ENCODE measurements at regions not wholly inside any gene's neighbourhood (a gene's known extent, or its start where the extent isn't known, plus 50 kb on each side); places are given as distances from the start of the nearest gene placed in this dataset.

DNA sequence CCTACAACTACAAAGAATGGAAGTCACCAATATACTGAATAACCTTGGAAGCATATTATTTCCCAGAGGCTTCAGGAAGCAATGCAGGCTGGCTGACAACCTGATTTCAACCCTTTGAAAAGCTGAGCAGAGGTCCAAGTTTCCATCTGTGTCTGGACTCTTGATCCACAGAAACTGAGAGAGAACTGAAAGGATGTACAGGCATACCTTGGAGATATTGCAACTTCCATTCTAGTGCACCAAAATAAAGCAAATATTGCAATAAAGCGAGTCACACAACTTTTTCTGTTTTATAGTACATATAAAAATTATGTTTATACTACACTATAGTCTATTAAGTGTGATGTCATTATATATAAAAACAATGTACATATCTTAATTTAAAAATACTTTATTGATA lies 85.3 kb downstream of the TYW3 start:
- H3K27ac ChIP-seq (ENCODE audit: low read length) = no peak overlapping the region
- no peaks in the 10 kb centered on the region for H3K4me1 ChIP-seq (ENCODE audit: control insufficient read depth in 1 of 2, insufficient read depth in 2 of 2, low read length in 2 of 2)
- H3K27me3 ChIP-seq (ENCODE audit: low read depth, low read length) = no peaks in the 10 kb centered on the region
- H3K4me3 ChIP-seq (ENCODE audit: low read depth in 1 of 2, low read length in 2 of 2) = no peak overlapping the region
- no peaks in the 10 kb centered on the region for H3K36me3 ChIP-seq (ENCODE audit: control insufficient read depth in 1 of 2, insufficient read depth in 2 of 2, low read length in 2 of 2)
- no peaks in the 10 kb centered on the region for H3K9me3 ChIP-seq (ENCODE audit: control insufficient read depth in 1 of 2, low read length in 2 of 2)

DNA sequence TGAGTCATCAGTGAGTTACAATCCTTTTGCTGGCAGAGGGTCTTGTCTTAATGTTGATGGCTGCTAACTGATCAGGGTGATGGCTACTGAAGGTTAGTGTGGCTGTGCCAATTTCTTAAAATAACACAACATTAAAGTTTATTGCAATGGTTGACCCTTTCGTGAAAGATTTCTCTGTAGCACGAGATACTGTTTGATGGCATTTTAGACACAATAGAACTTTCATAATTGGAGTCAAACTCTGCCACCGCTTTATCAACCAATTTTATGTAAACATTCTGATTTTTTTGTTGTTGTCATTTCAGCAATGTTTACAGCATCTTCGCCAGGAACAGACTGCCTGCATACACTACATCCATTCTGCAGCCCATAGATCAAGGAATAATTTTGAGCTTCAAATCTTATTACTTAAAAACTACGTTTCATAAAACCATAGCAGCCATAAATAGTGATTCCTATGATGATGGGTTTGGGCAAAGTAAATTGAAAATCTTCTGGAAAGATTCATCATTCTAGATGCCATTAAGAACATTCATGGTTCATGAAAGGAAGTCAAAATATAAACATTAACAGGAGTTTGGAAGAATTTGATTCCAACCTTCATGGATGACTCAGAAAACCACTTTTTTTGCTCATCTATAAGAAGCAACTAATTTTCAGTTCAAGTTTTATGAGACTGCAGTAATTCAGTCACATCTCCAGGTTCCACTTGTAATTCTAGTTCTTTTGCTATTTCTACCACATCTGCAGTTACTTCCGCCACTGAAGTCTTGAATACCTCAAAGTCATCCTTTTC lies 85.9 kb downstream of the TYW3 start:
- Histone ChIP-seq H3K27me3 (ENCODE audit: low read depth, low read length) (no peaks in the 10 kb centered on the region), H3K9me3 (ENCODE audit: control insufficient read depth in 1 of 2, low read length in 2 of 2) (no peaks in the 10 kb centered on the region), H3K4me1 (ENCODE audit: control insufficient read depth in 1 of 2, insufficient read depth in 2 of 2, low read length in 2 of 2) (no peaks in the 10 kb centered on the region), H3K36me3 (ENCODE audit: control insufficient read depth in 1 of 2, insufficient read depth in 2 of 2, low read length in 2 of 2) (no peaks in the 10 kb centered on the region), H3K4me3 (ENCODE audit: low read depth in 1 of 2, low read length in 2 of 2) (no peak overlapping the region), H3K27ac (ENCODE audit: low read length) (no peak overlapping the region)

DNA sequence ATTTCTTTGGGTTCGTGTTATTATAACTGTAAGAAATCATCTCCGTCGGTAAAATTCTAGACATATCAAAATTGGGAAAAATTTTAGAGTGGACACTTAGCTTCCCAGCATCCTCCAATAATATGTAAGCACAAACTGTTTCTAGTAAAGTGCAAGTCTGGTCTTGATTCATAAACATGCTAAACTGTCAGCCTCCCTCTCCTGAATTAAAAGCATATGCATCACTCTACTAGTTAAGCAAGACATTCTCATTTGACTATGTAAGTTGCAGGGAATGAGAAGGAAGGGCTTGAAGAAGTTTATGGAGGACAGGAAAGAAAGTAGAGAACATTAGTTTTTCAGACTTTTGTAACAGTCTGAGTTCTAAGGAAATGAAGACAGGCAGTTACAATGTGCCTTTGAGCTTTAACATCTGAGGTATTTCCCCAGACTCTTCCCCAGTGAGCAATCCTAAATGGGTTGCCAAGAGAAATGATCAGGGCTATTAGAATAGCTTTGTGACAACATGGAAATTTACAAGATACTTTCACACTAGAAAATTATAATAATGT lies 90.0 kb downstream of the TYW3 start:
- no peaks in the 10 kb centered on the region for H3K4me1 ChIP-seq (ENCODE audit: control insufficient read depth in 1 of 2, insufficient read depth in 2 of 2, low read length in 2 of 2)
- no peaks in the 10 kb centered on the region for H3K36me3 ChIP-seq (ENCODE audit: control insufficient read depth in 1 of 2, insufficient read depth in 2 of 2, low read length in 2 of 2)
- no peaks in the 10 kb centered on the region for H3K27me3 ChIP-seq (ENCODE audit: low read depth, low read length)
- no peaks in the 10 kb centered on the region for H3K9me3 ChIP-seq (ENCODE audit: control insufficient read depth in 1 of 2, low read length in 2 of 2)
- H3K27ac ChIP-seq (ENCODE audit: low read length) = no peak overlapping the region
- H3K4me3 ChIP-seq (ENCODE audit: low read depth in 1 of 2, low read length in 2 of 2) = no peak overlapping the region

DNA sequence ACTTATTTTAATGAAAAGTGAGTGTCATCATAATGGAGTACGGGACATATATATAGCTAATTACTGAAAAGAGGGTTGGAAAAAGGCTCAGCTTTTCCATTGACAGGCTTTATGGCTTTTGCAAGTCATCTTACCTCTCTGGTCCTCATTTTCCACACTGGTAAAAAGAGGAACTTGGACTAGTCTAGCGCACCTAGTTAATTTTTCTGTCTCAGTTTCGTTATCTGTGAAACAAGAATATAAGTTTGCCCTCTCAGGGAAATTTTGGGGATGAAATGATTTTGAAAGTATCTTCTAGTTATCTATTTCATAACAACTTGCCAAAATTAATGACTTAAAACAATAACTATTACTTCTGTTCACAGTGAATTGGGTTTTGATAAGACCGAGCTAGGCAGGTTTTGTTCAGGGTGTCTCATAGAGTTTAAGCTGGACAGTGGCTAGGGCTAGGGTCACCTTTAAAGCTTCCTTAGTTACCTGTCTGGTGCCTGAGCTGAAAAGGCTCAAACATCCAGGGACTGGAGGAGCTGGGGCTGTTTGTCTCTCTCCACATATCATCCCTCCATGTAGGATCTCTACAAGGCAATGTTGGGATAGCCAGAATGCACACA lies 91.7 kb downstream of the TYW3 start:
- Histone ChIP-seq H3K4me1 (ENCODE audit: control insufficient read depth in 1 of 2, insufficient read depth in 2 of 2, low read length in 2 of 2) (no peaks in the 10 kb centered on the region), H3K4me3 (ENCODE audit: low read depth in 1 of 2, low read length in 2 of 2) (no peak overlapping the region), H3K27me3 (ENCODE audit: low read depth, low read length) (no peaks in the 10 kb centered on the region), H3K27ac (ENCODE audit: low read length) (no peak overlapping the region), H3K9me3 (ENCODE audit: control insufficient read depth in 1 of 2, low read length in 2 of 2) (no peaks in the 10 kb centered on the region), H3K36me3 (ENCODE audit: control insufficient read depth in 1 of 2, insufficient read depth in 2 of 2, low read length in 2 of 2) (no peaks in the 10 kb centered on the region)

DNA sequence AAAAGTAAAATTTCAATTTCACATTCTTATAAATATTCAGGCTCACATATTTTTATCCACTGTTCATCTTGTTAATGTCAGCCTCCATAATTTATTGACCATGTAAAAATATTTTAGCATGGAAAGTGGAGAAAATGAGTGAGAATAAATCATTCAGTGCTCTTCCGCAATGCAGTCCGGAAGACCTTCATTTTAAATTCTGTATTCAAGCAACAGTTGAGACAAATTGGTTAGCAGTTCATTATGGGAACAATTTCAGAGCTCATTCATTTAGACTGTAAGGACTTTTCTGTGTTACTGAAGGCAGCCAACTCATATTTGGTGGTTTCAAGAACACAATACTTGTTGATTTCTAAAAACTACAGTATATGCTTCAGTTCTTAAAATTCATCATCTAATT lies 97.8 kb downstream of the TYW3 start:
- no peaks in the 10 kb centered on the region for H3K9me3 ChIP-seq (ENCODE audit: control insufficient read depth in 1 of 2, low read length in 2 of 2)
- H3K27me3 ChIP-seq (ENCODE audit: low read depth, low read length) = no peaks in the 10 kb centered on the region
- no peaks in the 10 kb centered on the region for H3K36me3 ChIP-seq (ENCODE audit: control insufficient read depth in 1 of 2, insufficient read depth in 2 of 2, low read length in 2 of 2)
- H3K27ac ChIP-seq (ENCODE audit: low read length) = no peak overlapping the region
- H3K4me3 ChIP-seq (ENCODE audit: low read depth in 1 of 2, low read length in 2 of 2) = no peak overlapping the region
- no peaks in the 10 kb centered on the region for H3K4me1 ChIP-seq (ENCODE audit: control insufficient read depth in 1 of 2, insufficient read depth in 2 of 2, low read length in 2 of 2)

DNA sequence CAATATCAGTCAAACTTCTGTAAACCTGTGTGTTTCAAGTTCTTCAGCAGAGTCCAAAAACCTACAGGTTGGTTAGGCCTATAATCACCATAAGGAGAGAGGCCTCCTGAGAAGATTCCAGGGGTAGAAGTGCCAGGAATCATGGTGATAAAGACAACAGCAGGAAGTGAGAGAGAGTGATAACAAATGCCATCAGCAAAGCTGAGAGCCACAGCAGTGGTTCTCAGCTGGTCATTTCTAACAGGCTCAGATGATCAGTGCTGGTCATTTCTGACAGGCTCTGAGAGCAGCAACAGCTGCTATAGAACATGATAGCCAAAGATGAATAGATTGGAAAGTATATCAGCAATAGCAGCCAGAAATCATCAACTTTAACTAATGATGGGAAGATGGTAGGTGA lies 101.3 kb downstream of the TYW3 start:
- Histone ChIP-seq H3K4me1 (ENCODE audit: control insufficient read depth in 1 of 2, insufficient read depth in 2 of 2, low read length in 2 of 2) (no peaks in the 10 kb centered on the region), H3K36me3 (ENCODE audit: control insufficient read depth in 1 of 2, insufficient read depth in 2 of 2, low read length in 2 of 2) (no peaks in the 10 kb centered on the region), H3K4me3 (ENCODE audit: low read depth in 1 of 2, low read length in 2 of 2) (no peak overlapping the region)

DNA sequence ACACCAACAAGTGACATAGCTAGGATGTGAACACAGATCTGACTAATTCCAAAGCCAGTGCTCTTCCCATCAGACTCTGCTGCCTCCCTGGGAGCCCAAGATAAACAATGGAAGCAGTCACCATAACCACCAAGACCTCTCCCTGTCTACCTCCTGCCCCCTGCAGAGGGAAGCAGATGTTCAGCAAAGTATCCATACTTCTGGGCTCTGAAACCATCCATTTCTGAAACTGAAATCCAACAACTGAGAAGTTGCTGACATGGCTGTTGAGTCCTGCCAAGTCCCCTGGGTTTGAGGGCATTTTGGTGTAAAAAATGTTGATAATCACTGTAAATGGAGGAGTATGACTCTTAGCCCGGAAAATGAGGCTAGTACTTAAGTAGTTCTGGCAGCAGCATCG lies 102.1 kb downstream of the TYW3 start:
- no peaks in the 10 kb centered on the region for H3K9me3 ChIP-seq (ENCODE audit: control insufficient read depth in 1 of 2, low read length in 2 of 2)
- no peaks in the 10 kb centered on the region for H3K27me3 ChIP-seq (ENCODE audit: low read depth, low read length)
- no peak overlapping the region for H3K4me3 ChIP-seq (ENCODE audit: low read depth in 1 of 2, low read length in 2 of 2)
- H3K27ac ChIP-seq (ENCODE audit: low read length) = no peak overlapping the region
- H3K36me3 ChIP-seq (ENCODE audit: control insufficient read depth in 1 of 2, insufficient read depth in 2 of 2, low read length in 2 of 2) = no peaks in the 10 kb centered on the region
- H3K4me1 ChIP-seq (ENCODE audit: control insufficient read depth in 1 of 2, insufficient read depth in 2 of 2, low read length in 2 of 2) = no peaks in the 10 kb centered on the region

More for the DNA sequence above, 101.3 kb downstream of the TYW3 start:
- Histone ChIP-seq H3K27ac (ENCODE audit: low read length) (no peak overlapping the region), H3K9me3 (ENCODE audit: control insufficient read depth in 1 of 2, low read length in 2 of 2) (no peaks in the 10 kb centered on the region), H3K27me3 (ENCODE audit: low read depth, low read length) (no peaks in the 10 kb centered on the region)

DNA sequence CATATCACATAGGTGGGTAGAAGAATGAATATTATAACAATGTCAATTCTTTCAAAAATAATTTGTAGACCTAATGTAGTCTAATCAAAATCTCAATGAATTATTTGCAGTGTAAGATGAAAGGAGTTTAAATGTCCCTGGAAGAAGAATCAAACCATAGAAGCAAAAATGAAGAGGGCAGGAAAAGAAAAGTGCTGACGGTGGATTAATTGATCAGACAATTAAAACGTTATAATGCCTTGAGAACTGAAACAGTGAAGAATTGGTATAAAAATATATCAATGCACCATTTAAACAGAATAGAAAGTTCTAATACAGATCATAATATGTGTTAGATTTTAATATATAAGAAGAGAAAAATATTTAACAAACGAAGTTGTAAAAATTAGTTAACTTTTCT lies 109.8 kb downstream of the TYW3 start:
- Histone ChIP-seq H3K27ac (ENCODE audit: low read length) (no peak overlapping the region), H3K9me3 (ENCODE audit: control insufficient read depth in 1 of 2, low read length in 2 of 2) (peaks cover 0 to 3% of the 10 kb centered on the region in 2 donors), H3K4me3 (ENCODE audit: low read depth in 1 of 2, low read length in 2 of 2) (no peak overlapping the region), H3K4me1 (ENCODE audit: control insufficient read depth in 1 of 2, insufficient read depth in 2 of 2, low read length in 2 of 2) (no peaks in the 10 kb centered on the region), H3K36me3 (ENCODE audit: control insufficient read depth in 1 of 2, insufficient read depth in 2 of 2, low read length in 2 of 2) (no peaks in the 10 kb centered on the region), H3K27me3 (ENCODE audit: low read depth, low read length) (no peaks in the 10 kb centered on the region)

DNA sequence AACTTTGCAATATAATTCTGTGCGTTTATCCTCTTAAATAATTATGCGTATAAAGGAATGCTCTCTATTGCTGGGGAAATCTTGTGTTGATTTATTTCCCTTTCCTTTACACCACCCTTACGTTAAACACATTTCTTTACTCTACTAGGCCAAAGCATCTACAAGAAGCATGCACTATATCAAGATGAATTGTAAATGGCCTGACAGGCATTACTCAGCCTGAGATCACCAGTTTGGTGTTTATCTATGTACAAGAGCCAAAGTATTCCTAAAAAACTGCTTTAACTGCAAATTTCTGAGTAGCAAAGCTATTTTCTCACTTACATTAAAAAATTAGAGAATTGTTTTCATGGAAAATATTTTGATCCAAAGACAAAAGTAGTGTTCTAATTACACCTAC lies 114.8 kb downstream of the TYW3 start:
- Histone ChIP-seq H3K9me3 (ENCODE audit: control insufficient read depth in 1 of 2, low read length in 2 of 2) (peaks cover 0 to 3% of the 10 kb centered on the region in 2 donors), H3K4me3 (ENCODE audit: low read depth in 1 of 2, low read length in 2 of 2) (no peak overlapping the region), H3K36me3 (ENCODE audit: control insufficient read depth in 1 of 2, insufficient read depth in 2 of 2, low read length in 2 of 2) (no peaks in the 10 kb centered on the region), H3K27ac (ENCODE audit: low read length) (no peak overlapping the region), H3K4me1 (ENCODE audit: control insufficient read depth in 1 of 2, insufficient read depth in 2 of 2, low read length in 2 of 2) (no peaks in the 10 kb centered on the region), H3K27me3 (ENCODE audit: low read depth, low read length) (no peaks in the 10 kb centered on the region)

DNA sequence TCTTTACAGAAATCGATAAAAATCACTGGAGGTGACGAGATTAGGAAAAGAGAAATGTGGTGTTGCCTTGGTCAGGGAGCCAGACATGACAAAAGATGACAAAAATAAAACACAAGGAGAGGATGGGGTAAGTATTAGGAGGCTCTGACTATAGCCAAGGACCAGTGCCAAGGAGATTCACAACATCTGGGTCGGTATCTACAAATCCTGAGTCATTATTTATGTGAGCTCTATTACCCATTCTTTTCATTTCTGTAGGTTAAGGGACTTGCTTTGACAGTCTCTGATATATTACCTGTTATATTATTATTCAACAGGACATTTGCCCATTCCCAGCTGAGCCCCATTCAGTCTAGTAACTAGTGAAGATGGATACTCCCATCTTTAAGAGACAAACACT lies 120.8 kb downstream of the TYW3 start:
- H3K27me3 ChIP-seq (ENCODE audit: low read depth, low read length) = no peaks in the 10 kb centered on the region
- H3K9me3 ChIP-seq (ENCODE audit: control insufficient read depth in 1 of 2, low read length in 2 of 2) = no peaks in the 10 kb centered on the region
- H3K4me3 ChIP-seq (ENCODE audit: low read depth in 1 of 2, low read length in 2 of 2) = no peak overlapping the region

DNA sequence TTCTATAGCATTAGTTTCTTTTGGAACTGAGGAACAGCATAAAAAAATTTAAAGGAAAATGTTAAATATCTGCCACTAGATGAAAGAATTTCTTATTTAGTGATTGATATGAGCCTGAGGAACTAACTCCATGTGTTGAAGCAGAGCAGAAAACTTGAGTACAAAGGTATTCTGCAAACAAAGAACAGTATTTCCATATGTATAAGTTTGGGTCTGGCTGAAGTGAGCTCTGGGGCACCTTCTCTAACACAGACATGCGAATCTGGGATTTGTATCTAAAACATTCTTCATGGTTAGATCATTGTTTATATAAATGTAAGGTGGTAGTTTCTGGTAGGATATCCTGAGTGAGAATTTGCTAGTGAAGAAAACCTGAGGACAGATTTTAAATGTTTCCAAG lies 123.2 kb downstream of the TYW3 start:
- Histone ChIP-seq H3K36me3 (ENCODE audit: control insufficient read depth in 1 of 2, insufficient read depth in 2 of 2, low read length in 2 of 2) (no peaks in the 10 kb centered on the region), H3K4me3 (ENCODE audit: low read depth in 1 of 2, low read length in 2 of 2) (no peak overlapping the region), H3K9me3 (ENCODE audit: control insufficient read depth in 1 of 2, low read length in 2 of 2) (peaks cover 0 to 4% of the 10 kb centered on the region in 2 donors), H3K4me1 (ENCODE audit: control insufficient read depth in 1 of 2, insufficient read depth in 2 of 2, low read length in 2 of 2) (no peaks in the 10 kb centered on the region), H3K27ac (ENCODE audit: low read length) (no peak overlapping the region), H3K27me3 (ENCODE audit: low read depth, low read length) (no peaks in the 10 kb centered on the region)

More for the DNA sequence above, 120.8 kb downstream of the TYW3 start:
- Histone ChIP-seq H3K4me1 (ENCODE audit: control insufficient read depth in 1 of 2, insufficient read depth in 2 of 2, low read length in 2 of 2) (no peaks in the 10 kb centered on the region), H3K36me3 (ENCODE audit: control insufficient read depth in 1 of 2, insufficient read depth in 2 of 2, low read length in 2 of 2) (no peaks in the 10 kb centered on the region), H3K27ac (ENCODE audit: low read length) (no peak overlapping the region)

All from muscle layer of duodenum (tissue), 2 donors.